OCI-LY3 (cell line): ENCODE measurements at regions not wholly inside any gene's neighbourhood (a gene's known extent, or its start where the extent isn't known, plus 50 kb on each side); places are given as distances from the start of the nearest gene placed in this dataset.

Experiments used
- CTCF ChIP-seq: fragments of 200-600, 300-600 bp; sonication (generic); IDR thresholded peaks from 2 replicates; pipeline ENCODE4 v1.5.1; 2014; ENCODE audit warnings: antibody characterized with exemption, low read length, low read depth
- EZH2phosphoT487 ChIP-seq: fragments of 200-600 bp; shearing (Covaris generic); IDR thresholded peaks from 2 replicates; pipeline ENCODE4 v1.6.1; 2018; ENCODE audit warnings: antibody characterized with exemption, mixed run types, low read depth

- no peak for TF ChIP-seq CTCF
- no peak for TF ChIP-seq EZH2phosphoT487
These were observed 62.1 kb upstream of the GLI2 start for GRCh38 chr2:120673571-120674061.
